ENCODE measurements at regions not wholly inside any gene's neighbourhood (a gene's known extent, or its start where the extent isn't known, plus 50 kb on each side); places are given as distances from the start of the nearest gene placed in this dataset.

DNA sequence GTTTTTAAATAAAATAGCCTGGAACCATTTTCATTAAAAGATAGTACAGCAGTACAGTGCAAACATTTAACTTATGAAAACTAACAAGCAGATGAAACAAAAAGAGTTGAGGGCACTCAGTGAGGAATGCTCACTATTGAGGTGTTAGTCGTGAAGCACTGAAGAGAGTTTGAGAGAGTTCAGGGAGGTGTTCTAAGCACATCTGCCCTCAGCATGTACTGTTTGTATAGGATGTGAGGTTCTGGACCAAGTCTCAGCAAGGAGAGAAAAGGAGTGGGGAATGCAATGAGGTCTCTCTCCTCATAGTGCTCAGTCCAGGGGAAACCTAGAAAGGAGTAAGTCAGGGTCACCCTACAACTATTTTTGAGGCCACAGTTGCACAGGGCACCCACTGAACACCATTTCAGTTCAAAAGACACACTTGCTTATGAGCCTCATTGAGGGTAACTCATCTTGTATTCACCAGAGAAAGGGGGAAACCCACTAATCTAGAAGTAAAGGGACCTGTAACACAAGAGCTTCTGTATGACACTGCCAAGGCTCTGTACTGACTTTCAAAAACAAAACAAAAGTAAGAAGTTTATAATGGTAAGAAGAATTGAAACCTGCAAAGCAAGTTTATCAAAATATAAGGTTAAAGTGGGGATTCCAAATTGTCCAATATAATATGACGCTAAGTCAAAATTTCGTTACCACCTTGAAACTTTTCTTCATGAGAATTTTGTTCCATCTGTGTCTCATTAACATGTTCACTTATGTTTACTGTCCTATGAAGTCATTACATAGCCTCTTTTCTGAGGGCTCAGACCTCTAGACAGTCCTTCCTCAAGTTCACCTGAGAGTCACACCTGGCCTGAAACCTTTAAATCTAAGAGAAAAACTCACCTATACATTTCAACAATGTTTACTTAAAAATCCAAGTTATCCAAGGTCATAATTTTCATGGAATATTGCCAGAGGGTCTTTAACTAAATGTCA is 275.3 kb downstream of the ETS1 start:
- H3K4me3 ChIP-seq (replicated peaks in 1 of 3; ENCODE audit: insufficient read depth in 1 of 3, low read depth in 1 of 3, low read length in 3 of 3), result no peak overlapping the region
- no TSS peak for BruUV-seq (replicated peaks)
- no peak overlapping the region for H2AFZ ChIP-seq (ENCODE audit: low read depth, low read length)
- TF ChIP-seq MYC (IDR thresholded peaks at IDR 0.05; ENCODE audit: low read depth, low read length), result no peak
- TF ChIP-seq FOS (IDR thresholded peaks at IDR 0.05; ENCODE audit: borderline replicate concordance, insufficient read depth, low read length), result no peak
- no peak for TF ChIP-seq POLR2A (IDR thresholded peaks at IDR 0.05; ENCODE audit: low read depth, low read length)
- no peak for TF ChIP-seq GATA2 (IDR thresholded peaks at IDR 0.05; ENCODE audit: insufficient read depth, insufficient read length, low read depth, low read length)
- no peak for TF ChIP-seq POLR2AphosphoS5 (IDR thresholded peaks at IDR 0.05; ENCODE audit: insufficient read depth, low read depth, low read length)
- no peak for TF ChIP-seq MAX (IDR thresholded peaks at IDR 0.05; ENCODE audit: insufficient read depth, insufficient read length)
- TF ChIP-seq EZH2 (IDR thresholded peaks at IDR 0.05; ENCODE audit: borderline replicate concordance, low read depth, low read length, severe bottlenecking), result no peak
- TF ChIP-seq, protein P1, sequence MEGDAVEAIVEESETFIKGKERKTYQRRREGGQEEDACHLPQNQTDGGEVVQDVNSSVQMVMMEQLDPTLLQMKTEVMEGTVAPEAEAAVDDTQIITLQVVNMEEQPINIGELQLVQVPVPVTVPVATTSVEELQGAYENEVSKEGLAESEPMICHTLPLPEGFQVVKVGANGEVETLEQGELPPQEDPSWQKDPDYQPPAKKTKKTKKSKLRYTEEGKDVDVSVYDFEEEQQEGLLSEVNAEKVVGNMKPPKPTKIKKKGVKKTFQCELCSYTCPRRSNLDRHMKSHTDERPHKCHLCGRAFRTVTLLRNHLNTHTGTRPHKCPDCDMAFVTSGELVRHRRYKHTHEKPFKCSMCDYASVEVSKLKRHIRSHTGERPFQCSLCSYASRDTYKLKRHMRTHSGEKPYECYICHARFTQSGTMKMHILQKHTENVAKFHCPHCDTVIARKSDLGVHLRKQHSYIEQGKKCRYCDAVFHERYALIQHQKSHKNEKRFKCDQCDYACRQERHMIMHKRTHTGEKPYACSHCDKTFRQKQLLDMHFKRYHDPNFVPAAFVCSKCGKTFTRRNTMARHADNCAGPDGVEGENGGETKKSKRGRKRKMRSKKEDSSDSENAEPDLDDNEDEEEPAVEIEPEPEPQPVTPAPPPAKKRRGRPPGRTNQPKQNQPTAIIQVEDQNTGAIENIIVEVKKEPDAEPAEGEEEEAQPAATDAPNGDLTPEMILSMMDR (IDR thresholded peaks at IDR 0.05; ENCODE audit: extremely low read depth in 1 of 2, insufficient read depth in 1 of 2, low read depth in 1 of 2, low read length in 2 of 2), result no peak
- no peak for TF ChIP-seq JUN (IDR thresholded peaks at IDR 0.05; ENCODE audit: borderline replicate concordance, insufficient read depth, insufficient read length, low read depth)
- H3K79me2 ChIP-seq (ENCODE audit: control insufficient read depth, insufficient read depth, low read length), result no peaks in the 10 kb centered on the region
- H3K36me3 ChIP-seq (ENCODE audit: control insufficient read depth in 2 of 2, extremely low read depth in 1 of 2, insufficient read depth in 2 of 2, low read length in 2 of 2), result no peaks in the 10 kb centered on the region
- POLR2A ChIA-PET, result no interaction called here
- H3K4me1 ChIP-seq (ENCODE audit: control insufficient read depth, extremely low read depth, insufficient read depth, low read length), result no peaks in the 10 kb centered on the region
- no peak overlapping the region for H3K27ac ChIP-seq (ENCODE audit: insufficient read depth, low read depth, low read length)
- no peaks in the 10 kb centered on the region for H3K9me1 ChIP-seq (replicated peaks; ENCODE audit: control insufficient read depth, extremely low read depth, insufficient read depth, low read length)
- no peak overlapping the region for H3K4me2 ChIP-seq (ENCODE audit: insufficient read depth, low read length)
- no peaks in the 10 kb centered on the region for H3K27me3 ChIP-seq (ENCODE audit: control insufficient read depth in 2 of 2, insufficient read depth in 2 of 2, low read length in 2 of 2)
- intact Hi-C loops (cut with micrococcal nuclease) (no loop called here), dilution Hi-C loops (cut with MboI; ENCODE audit: extremely low pct_ligation_motif_present, low sequenced_read_pairs) (loop anchor here (25.0 kb wide), 1 partner anchor 325 kb away; no protein-coding TSS in a partner anchor)
- H4K20me1 ChIP-seq (replicated peaks; ENCODE audit: control insufficient read depth, extremely low read depth, insufficient read depth, low read length), result no peaks in the 10 kb centered on the region
- no peak overlapping the region for H3K9ac ChIP-seq (replicated peaks; ENCODE audit: extremely low read depth, insufficient read depth, low read length)
- no peaks in the 10 kb centered on the region for H3K9me3 ChIP-seq (replicated peaks; ENCODE audit: control insufficient read depth, insufficient read depth, low read length)
- no peak for DNase-seq (ENCODE audit: low read depth, low spot score)
- CTCF ChIA-PET, result no interaction called here
- FAIRE-seq, result no peak

Data from endothelial cell of umbilical vein (primary cell).